ENCODE measurements at regions not wholly inside any gene's neighbourhood (a gene's known extent, or its start where the extent isn't known, plus 50 kb on each side); places are given as distances from the start of the nearest gene placed in this dataset.

DNA sequence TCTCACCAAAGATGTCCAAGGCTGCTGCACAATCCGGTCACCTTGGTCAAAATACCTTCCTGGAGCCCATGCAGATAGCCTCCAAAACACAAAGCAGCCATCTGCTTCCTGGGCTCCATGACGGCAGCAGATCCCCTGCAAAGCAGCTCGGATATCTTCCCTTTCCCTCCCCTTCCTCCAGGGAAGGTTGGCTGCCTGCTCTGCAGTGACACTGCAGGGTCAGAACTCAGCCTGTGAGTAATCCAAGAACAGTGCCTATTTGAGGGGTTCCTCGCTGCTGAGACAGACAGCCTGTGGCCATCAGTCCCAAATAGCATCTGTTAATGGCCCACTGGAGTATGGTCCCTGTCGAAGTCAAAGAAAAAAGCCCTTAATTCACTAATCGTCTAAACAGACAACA is 270.8 kb downstream of the PREX1 start:
- Histone ChIP-seq H3K9me3 (ENCODE audit: control insufficient read depth, insufficient read depth, low read length) (no peaks in the 10 kb centered on the region), H3K4me1 (ENCODE audit: control insufficient read depth, insufficient read depth, low read length) (peaks cover 11% of the 10 kb centered on the region), H3K27me3 (ENCODE audit: control insufficient read depth, insufficient read depth, low read length) (no peaks in the 10 kb centered on the region), H3K27ac (ENCODE audit: low read depth, low read length) (no peak overlapping the region), H3K4me3 (ENCODE audit: low read depth, low read length) (no peak overlapping the region), H3K36me3 (ENCODE audit: control insufficient read depth, insufficient read depth, low read length) (no peaks in the 10 kb centered on the region)
- DNase-seq (ENCODE audit: low read depth in 4 of 6, low spot score in 6 of 6), result peak in 2 of 6 donors; percentile 49 to 71
- 38% methylated on average over 4 of the region's 6 CpGs for WGBS (ENCODE audit: insufficient coverage)

DNA sequence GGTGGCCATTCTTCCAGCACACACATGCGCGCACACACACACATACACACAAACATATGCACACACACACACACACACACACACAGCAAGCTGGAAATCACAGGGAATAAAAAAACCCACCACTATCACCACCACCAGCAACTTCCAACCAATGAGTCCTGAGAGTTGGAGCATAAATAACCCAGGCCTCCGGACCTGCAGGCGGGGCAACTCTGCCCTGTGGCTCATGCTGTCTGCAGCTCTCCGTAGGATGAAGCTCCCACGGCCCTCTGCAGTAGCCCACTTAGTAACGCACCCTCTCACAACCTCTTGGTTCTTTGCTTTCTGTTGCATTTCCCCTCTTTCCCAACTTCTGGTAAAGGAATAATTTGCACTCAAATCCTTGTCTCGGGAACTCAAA is 275.2 kb downstream of the PREX1 start:
- DNase-seq (ENCODE audit: low read depth in 4 of 6, low spot score in 6 of 6), result no peak
- peaks cover 5% of the 10 kb centered on the region for H3K4me1 ChIP-seq (ENCODE audit: control insufficient read depth, insufficient read depth, low read length)
- no peak overlapping the region for H3K4me3 ChIP-seq (ENCODE audit: low read depth, low read length)
- 75% methylated on average over 8 of the region's 8 CpGs for WGBS (ENCODE audit: insufficient coverage)
- H3K36me3 ChIP-seq (ENCODE audit: control insufficient read depth, insufficient read depth, low read length), result no peaks in the 10 kb centered on the region
- H3K27me3 ChIP-seq (ENCODE audit: control insufficient read depth, insufficient read depth, low read length), result no peaks in the 10 kb centered on the region
- H3K27ac ChIP-seq (ENCODE audit: low read depth, low read length), result no peak overlapping the region
- no peaks in the 10 kb centered on the region for H3K9me3 ChIP-seq (ENCODE audit: control insufficient read depth, insufficient read depth, low read length)

DNA sequence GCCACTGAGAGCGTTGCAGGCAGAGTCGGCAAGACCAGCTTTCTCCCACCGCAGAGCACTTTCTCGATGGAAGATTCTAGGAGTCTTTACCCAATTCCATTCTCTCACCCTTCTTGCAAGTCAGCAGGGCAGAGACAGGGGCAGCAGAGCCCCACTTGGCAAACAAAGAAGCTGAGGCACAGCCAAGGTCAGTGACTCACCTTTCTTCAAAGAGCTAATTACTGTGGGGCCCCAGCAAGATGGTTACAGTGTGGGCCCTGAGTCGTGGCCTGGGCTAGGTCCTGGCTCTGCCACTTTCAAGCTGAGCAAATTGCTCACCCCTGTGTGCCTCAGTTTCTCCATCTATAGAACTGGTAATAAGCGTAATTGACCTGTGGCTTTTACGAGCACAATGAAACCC is 277.0 kb downstream of the PREX1 start:
- no peaks in the 10 kb centered on the region for H3K9me3 ChIP-seq (ENCODE audit: control insufficient read depth, insufficient read depth, low read length)
- no peaks in the 10 kb centered on the region for H3K36me3 ChIP-seq (ENCODE audit: control insufficient read depth, insufficient read depth, low read length)
- H3K27ac ChIP-seq (ENCODE audit: low read depth, low read length), result no peak overlapping the region
- H3K4me1 ChIP-seq (ENCODE audit: control insufficient read depth, insufficient read depth, low read length), result peaks cover 7% of the 10 kb centered on the region
- no peak for DNase-seq (ENCODE audit: low read depth in 4 of 6, low spot score in 6 of 6)
- 73% methylated on average over 5 of the region's 7 CpGs for WGBS (ENCODE audit: insufficient coverage)
- H3K27me3 ChIP-seq (ENCODE audit: control insufficient read depth, insufficient read depth, low read length), result no peaks in the 10 kb centered on the region
- H3K4me3 ChIP-seq (ENCODE audit: low read depth, low read length), result no peak overlapping the region

DNA sequence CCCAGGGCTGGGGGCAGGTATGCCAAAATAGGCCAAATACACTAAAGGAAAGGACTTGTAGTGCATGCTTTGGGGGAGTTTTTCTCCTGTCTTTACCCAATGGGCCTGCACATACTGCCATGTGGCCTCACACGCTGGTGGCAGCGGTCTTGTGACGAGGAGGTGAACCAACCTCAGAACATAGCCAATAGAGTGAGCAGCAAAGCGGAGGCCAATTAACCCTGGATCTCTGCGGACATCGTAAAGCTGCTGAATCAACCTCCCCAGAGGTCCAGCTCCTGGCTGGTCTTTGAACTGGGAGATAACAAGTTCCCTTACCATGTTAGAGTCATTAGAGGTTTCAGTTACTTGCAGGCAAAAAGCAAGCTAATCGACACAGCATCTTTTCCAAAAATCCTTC is 280.1 kb downstream of the PREX1 start:
- no peak for DNase-seq (ENCODE audit: low read depth in 4 of 6, low spot score in 6 of 6)

DNA sequence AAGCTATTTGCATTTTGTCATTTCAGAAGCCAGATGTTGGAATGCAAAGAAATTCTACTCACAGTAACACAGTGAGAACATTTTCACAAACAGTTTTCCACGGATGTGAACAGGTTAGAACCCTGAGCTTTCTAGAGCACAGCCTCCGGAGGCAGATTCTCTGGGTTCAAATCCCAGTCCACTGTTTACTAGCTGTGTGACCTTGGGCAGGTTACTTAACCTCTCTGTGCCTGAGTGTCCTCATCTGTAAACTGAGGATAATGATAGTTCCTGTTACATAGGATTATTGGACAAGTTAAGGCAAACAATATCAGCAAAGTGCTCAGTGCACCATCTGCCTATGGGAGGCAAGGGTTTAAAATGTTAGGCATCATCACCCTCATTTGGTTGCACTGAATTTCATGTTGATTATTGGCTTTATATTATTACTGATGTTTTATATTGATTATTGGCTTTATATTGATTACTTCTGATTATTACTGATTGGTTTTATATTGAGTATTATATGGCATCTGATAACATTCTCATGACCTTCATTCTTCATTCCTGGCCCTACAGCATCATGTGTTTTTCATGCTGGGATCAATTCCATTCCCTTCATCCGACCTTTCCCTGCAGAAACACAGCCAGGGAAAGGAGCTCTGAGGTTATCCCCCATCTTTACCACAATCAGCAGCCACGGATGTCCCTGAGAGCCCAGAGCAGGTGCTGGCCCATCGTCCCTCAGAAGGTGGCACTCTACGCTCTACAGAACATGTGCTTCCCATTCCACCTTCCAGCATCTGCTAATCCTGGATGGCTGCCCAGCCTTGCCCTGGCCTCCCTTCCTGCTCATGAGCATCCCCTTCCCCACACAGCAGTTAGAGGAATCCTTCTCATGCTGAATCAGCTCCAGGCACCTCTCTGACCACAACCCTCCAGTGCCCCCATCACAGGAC is 283.1 kb downstream of the PREX1 start:
- no peak overlapping the region for H3K4me3 ChIP-seq (ENCODE audit: low read depth, low read length)
- peaks cover 9% of the 10 kb centered on the region for H3K27me3 ChIP-seq (ENCODE audit: control insufficient read depth, insufficient read depth, low read length)
- no peaks in the 10 kb centered on the region for H3K36me3 ChIP-seq (ENCODE audit: control insufficient read depth, insufficient read depth, low read length)
- no peak overlapping the region for H3K27ac ChIP-seq (ENCODE audit: low read depth, low read length)
- peak in 2 of 6 donors; percentile 47 to 74 for DNase-seq (ENCODE audit: low read depth in 4 of 6, low spot score in 6 of 6)
- 45% methylated on average over 4 of the region's 6 CpGs for WGBS (ENCODE audit: insufficient coverage)
- peaks cover 17% of the 10 kb centered on the region for H3K4me1 ChIP-seq (ENCODE audit: control insufficient read depth, insufficient read depth, low read length)
- no peaks in the 10 kb centered on the region for H3K9me3 ChIP-seq (ENCODE audit: control insufficient read depth, insufficient read depth, low read length)

More for the DNA sequence above, 280.1 kb downstream of the PREX1 start:
- Histone ChIP-seq H3K27ac (ENCODE audit: low read depth, low read length) (no peak overlapping the region), H3K36me3 (ENCODE audit: control insufficient read depth, insufficient read depth, low read length) (no peaks in the 10 kb centered on the region), H3K9me3 (ENCODE audit: control insufficient read depth, insufficient read depth, low read length) (no peaks in the 10 kb centered on the region), H3K4me3 (ENCODE audit: low read depth, low read length) (no peak overlapping the region), H3K4me1 (ENCODE audit: control insufficient read depth, insufficient read depth, low read length) (peaks cover 17% of the 10 kb centered on the region), H3K27me3 (ENCODE audit: control insufficient read depth, insufficient read depth, low read length) (peaks cover 6% of the 10 kb centered on the region)
- WGBS (ENCODE audit: insufficient coverage), result 88% methylated on average over 3 of the region's 7 CpGs

DNA sequence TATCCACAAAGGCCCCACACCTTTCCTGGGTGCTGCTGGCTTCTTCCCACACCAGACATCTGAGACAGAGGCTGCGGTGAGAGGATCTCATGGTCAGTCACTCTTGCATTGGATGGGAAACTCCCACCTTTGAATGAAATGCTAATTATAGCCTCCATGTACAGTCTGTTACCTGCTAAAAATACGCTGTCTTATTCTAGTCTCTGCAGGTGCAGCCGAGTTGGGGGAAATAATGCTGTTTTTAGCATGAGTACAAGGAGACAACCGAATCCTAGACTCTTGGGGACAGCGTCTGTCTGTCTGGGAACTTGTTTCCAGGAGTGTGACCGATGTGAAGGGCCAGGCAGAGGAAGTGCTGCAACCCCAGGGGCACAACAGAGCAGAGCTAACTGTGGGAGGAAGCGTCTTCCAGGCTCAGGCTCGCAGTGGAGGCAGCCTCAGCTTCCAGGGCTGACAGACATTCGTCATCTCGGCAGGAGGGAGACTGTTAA is 286.2 kb downstream of the PREX1 start:
- no peak overlapping the region for H3K4me3 ChIP-seq (ENCODE audit: low read depth, low read length)
- H3K4me1 ChIP-seq (ENCODE audit: control insufficient read depth, insufficient read depth, low read length), result peaks cover 17% of the 10 kb centered on the region
- H3K36me3 ChIP-seq (ENCODE audit: control insufficient read depth, insufficient read depth, low read length), result no peaks in the 10 kb centered on the region
- no peaks in the 10 kb centered on the region for H3K9me3 ChIP-seq (ENCODE audit: control insufficient read depth, insufficient read depth, low read length)
- 59% methylated on average over 7 of the region's 10 CpGs for WGBS (ENCODE audit: insufficient coverage)
- H3K27me3 ChIP-seq (ENCODE audit: control insufficient read depth, insufficient read depth, low read length), result peaks cover 9% of the 10 kb centered on the region
- no peak for DNase-seq (ENCODE audit: low read depth in 4 of 6, low spot score in 6 of 6)
- H3K27ac ChIP-seq (ENCODE audit: low read depth, low read length), result no peak overlapping the region

- no CpG with 5 or more reads among the region's 3 CpGs for WGBS (ENCODE audit: insufficient coverage)
- no peak for DNase-seq (ENCODE audit: low read depth in 4 of 6, low spot score in 6 of 6)
- Histone ChIP-seq H3K27ac (ENCODE audit: low read depth, low read length) (no peak overlapping the region), H3K27me3 (ENCODE audit: control insufficient read depth, insufficient read depth, low read length) (peaks cover 8% of the 10 kb centered on the region), H3K4me3 (ENCODE audit: low read depth, low read length) (no peak overlapping the region), H3K36me3 (ENCODE audit: control insufficient read depth, insufficient read depth, low read length) (no peaks in the 10 kb centered on the region), H3K9me3 (ENCODE audit: control insufficient read depth, insufficient read depth, low read length) (no peaks in the 10 kb centered on the region), H3K4me1 (ENCODE audit: control insufficient read depth, insufficient read depth, low read length) (no peaks in the 10 kb centered on the region)
Observed at GRCh38 chr20:48538856-48539255, 288.9 kb downstream of the PREX1 start.

- no peak overlapping the region for H3K4me3 ChIP-seq (ENCODE audit: low read depth, low read length)
- H3K9me3 ChIP-seq (ENCODE audit: control insufficient read depth, insufficient read depth, low read length), result no peaks in the 10 kb centered on the region
- 48% methylated on average over 7 of the region's 10 CpGs for WGBS (ENCODE audit: insufficient coverage)
- no peak for DNase-seq (ENCODE audit: low read depth in 4 of 6, low spot score in 6 of 6)
- no peaks in the 10 kb centered on the region for H3K4me1 ChIP-seq (ENCODE audit: control insufficient read depth, insufficient read depth, low read length)
- no peaks in the 10 kb centered on the region for H3K36me3 ChIP-seq (ENCODE audit: control insufficient read depth, insufficient read depth, low read length)
- H3K27ac ChIP-seq (ENCODE audit: low read depth, low read length), result no peak overlapping the region
- peaks cover 5% of the 10 kb centered on the region for H3K27me3 ChIP-seq (ENCODE audit: control insufficient read depth, insufficient read depth, low read length)
Observed at GRCh38 chr20:48538058-48538825, 289.6 kb downstream of the PREX1 start.

- WGBS (ENCODE audit: insufficient coverage), result 71% methylated on average over 2 of the region's 2 CpGs
- Histone ChIP-seq H3K27ac (ENCODE audit: low read depth, low read length) (no peak overlapping the region), H3K9me3 (ENCODE audit: control insufficient read depth, insufficient read depth, low read length) (no peaks in the 10 kb centered on the region), H3K4me3 (ENCODE audit: low read depth, low read length) (no peak overlapping the region), H3K27me3 (ENCODE audit: control insufficient read depth, insufficient read depth, low read length) (no peaks in the 10 kb centered on the region), H3K4me1 (ENCODE audit: control insufficient read depth, insufficient read depth, low read length) (no peaks in the 10 kb centered on the region), H3K36me3 (ENCODE audit: control insufficient read depth, insufficient read depth, low read length) (no peaks in the 10 kb centered on the region)
- no peak for DNase-seq (ENCODE audit: low read depth in 4 of 6, low spot score in 6 of 6)
Observed at GRCh38 chr20:48536206-48536605, 291.6 kb downstream of the PREX1 start.

Measured in spinal cord (tissue), 9 donors.